ENCODE measurements at regions not wholly inside any gene's neighbourhood (a gene's known extent, or its start where the extent isn't known, plus 50 kb on each side); places are given as distances from the start of the nearest gene placed in this dataset.

- TF ChIP-seq, protein P1, sequence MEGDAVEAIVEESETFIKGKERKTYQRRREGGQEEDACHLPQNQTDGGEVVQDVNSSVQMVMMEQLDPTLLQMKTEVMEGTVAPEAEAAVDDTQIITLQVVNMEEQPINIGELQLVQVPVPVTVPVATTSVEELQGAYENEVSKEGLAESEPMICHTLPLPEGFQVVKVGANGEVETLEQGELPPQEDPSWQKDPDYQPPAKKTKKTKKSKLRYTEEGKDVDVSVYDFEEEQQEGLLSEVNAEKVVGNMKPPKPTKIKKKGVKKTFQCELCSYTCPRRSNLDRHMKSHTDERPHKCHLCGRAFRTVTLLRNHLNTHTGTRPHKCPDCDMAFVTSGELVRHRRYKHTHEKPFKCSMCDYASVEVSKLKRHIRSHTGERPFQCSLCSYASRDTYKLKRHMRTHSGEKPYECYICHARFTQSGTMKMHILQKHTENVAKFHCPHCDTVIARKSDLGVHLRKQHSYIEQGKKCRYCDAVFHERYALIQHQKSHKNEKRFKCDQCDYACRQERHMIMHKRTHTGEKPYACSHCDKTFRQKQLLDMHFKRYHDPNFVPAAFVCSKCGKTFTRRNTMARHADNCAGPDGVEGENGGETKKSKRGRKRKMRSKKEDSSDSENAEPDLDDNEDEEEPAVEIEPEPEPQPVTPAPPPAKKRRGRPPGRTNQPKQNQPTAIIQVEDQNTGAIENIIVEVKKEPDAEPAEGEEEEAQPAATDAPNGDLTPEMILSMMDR (conservative IDR thresholded peaks at IDR 0.05; ENCODE audit: low read depth, low read length) = no peak
- no peak for TF ChIP-seq EZH2phosphoT487 (IDR thresholded peaks at IDR 0.05; ENCODE audit: borderline replicate concordance, low read length)
Observed at GRCh38 chr17:27239584-27239983, 54.3 kb upstream of the WSB1 start.
